Colonic mucosa (tissue), 4 donors: ENCODE measurements at regions not wholly inside any gene's neighbourhood (a gene's known extent, or its start where the extent isn't known, plus 50 kb on each side); places are given as distances from the start of the nearest gene placed in this dataset.

Experiments used
- DNase-seq: peaks from one replicate; pipeline ENCODE4 v3.0.0-alpha.2; 2020
- H3K27ac ChIP-seq: fragments of 200-600 bp; one replicate; pipeline ENCODE4 v1.8.0; 2021
- H3K27me3 ChIP-seq: fragments of 200-600 bp; one replicate; pipeline ENCODE4 v1.8.0; 2021
- H3K36me3 ChIP-seq: fragments of 200-600 bp; one replicate; pipeline ENCODE4 v1.8.0; 2021
- H3K4me1 ChIP-seq: fragments of 200-600 bp; one replicate; pipeline ENCODE4 v1.8.0; 2021; ENCODE audit warnings: mild to moderate bottlenecking
- H3K4me3 ChIP-seq: fragments of 200-600 bp; one replicate; pipeline ENCODE4 v1.8.0; 2021
- H3K9ac ChIP-seq, 2 donors: one replicate each; pipeline ENCODE4 v1.7.0; 2013; ENCODE audit warnings: control low read depth in 2 of 2, low read depth in 2 of 2, low read length in 2 of 2
- H3K9me3 ChIP-seq: fragments of 200-600 bp; one replicate; pipeline ENCODE4 v1.8.0; 2021
- intact Hi-C: fragments of 100-400 bp; cut with DNase I; formaldehyde crosslinking; loops from one replicate; pipeline ENCODE4 v1.14.1; 2022
- TF ChIP-seq, protein P1 (sequence below): fragments of 200-600 bp; IDR thresholded peaks from one replicate; pipeline ENCODE4 v1.8.0; 2022; ENCODE audit warnings: antibody characterized with exemption, mild to moderate bottlenecking
- donor health status: healthy.
- donor health status: DM: no; HTN: no; CAD: no.
- donor health status: DM: no; HTN: no; CAD: no.

GRCh38 chr7:96530786-96531185 lies 178.9 kb downstream of the SEM1 start:
- Histone ChIP-seq H3K9ac (no peak overlapping the region), H3K36me3 (no peaks in the 10 kb centered on the region), H3K27ac (no peak overlapping the region), H3K4me1 (no peaks in the 10 kb centered on the region), H3K9me3 (no peaks in the 10 kb centered on the region), H3K4me3 (no peak overlapping the region), H3K27me3 (no peaks in the 10 kb centered on the region)
- no peak for DNase-seq
- intact Hi-C loops = no loop called here
- TF ChIP-seq, protein P1, sequence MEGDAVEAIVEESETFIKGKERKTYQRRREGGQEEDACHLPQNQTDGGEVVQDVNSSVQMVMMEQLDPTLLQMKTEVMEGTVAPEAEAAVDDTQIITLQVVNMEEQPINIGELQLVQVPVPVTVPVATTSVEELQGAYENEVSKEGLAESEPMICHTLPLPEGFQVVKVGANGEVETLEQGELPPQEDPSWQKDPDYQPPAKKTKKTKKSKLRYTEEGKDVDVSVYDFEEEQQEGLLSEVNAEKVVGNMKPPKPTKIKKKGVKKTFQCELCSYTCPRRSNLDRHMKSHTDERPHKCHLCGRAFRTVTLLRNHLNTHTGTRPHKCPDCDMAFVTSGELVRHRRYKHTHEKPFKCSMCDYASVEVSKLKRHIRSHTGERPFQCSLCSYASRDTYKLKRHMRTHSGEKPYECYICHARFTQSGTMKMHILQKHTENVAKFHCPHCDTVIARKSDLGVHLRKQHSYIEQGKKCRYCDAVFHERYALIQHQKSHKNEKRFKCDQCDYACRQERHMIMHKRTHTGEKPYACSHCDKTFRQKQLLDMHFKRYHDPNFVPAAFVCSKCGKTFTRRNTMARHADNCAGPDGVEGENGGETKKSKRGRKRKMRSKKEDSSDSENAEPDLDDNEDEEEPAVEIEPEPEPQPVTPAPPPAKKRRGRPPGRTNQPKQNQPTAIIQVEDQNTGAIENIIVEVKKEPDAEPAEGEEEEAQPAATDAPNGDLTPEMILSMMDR = no peak

- TF ChIP-seq, protein P1 = no peak
- H3K9ac ChIP-seq = no peak overlapping the region
- no peaks in the 10 kb centered on the region for H3K27me3 ChIP-seq
- no peaks in the 10 kb centered on the region for H3K36me3 ChIP-seq
- no peaks in the 10 kb centered on the region for H3K4me1 ChIP-seq
- intact Hi-C loops = no loop called here
- no peak overlapping the region for H3K4me3 ChIP-seq
- H3K27ac ChIP-seq = no peak overlapping the region
- no peak for DNase-seq
- no peaks in the 10 kb centered on the region for H3K9me3 ChIP-seq
Measured at GRCh38 chr7:96527133-96527827, 182.4 kb downstream of the SEM1 start.

DNA sequence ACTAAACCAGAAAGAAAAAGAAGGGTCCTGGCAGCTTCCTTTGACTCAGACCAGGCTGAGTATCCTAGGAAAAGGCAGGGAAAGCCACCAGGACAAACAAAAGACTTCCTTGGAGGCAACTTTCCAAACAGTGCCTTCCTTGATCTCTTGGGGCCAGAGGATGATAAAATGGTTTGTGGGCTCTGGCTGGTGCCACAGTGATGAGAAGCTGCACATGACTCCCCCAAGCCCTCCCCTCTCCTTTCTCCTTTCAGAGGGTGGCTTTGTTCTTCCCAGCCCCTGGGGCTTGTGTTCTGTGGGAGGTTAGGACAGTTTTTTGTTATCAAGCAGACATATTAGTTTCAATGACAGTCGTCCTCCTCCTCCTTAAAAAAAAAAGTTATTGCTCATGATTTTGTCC lies 183.2 kb downstream of the SEM1 start:
- intact Hi-C loops = no loop called here
- DNase-seq = no peak
- Histone ChIP-seq H3K9ac (no peak overlapping the region), H3K4me1 (no peaks in the 10 kb centered on the region), H3K27me3 (no peaks in the 10 kb centered on the region), H3K4me3 (no peak overlapping the region), H3K36me3 (no peaks in the 10 kb centered on the region), H3K9me3 (no peaks in the 10 kb centered on the region), H3K27ac (no peak overlapping the region)
- TF ChIP-seq, protein P1 = no peak

DNA sequence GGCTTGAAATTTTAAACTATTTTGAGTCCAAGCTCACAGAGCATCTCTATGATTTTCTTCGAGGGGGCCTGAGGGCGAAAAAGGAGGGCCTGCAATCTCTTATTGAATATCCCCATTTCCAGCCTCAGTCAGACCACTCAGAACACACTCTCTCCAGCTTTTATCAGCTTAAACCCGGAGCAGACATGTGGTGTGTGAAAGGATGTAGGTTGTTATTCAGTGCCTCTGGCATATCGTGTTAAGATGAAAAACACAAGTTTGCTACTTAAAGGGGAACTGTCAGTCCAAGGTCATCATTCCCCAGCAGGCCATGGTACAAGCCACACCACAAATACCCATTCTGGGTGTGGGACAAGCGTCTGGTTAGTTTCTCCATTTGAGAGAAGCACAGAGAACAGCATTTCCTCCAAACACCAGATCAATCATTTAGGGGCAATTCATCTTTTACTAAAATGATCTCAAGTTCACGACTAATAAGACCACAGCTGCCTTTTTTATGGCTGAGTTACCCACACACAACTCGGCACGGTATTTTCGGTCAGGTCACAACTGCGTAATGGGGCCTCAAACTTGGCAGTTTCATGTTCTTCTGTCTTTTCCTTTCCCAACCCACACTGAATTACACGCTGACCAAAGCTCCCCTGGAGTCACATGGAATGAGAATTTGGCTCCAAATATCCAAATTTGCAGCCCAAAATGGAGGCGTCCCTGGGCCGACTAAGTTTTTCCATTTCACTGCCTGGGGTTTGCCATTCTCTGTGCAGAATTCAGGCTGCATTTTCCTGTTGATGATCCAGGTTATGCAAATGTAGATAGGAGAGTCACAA lies 188.4 kb downstream of the SEM1 start:
- intact Hi-C loops = no loop called here
- DNase-seq = no peak
- no peak overlapping the region for H3K4me3 ChIP-seq
- H3K4me1 ChIP-seq = no peaks in the 10 kb centered on the region
- H3K9ac ChIP-seq = no peak overlapping the region
- no peaks in the 10 kb centered on the region for H3K9me3 ChIP-seq
- H3K27me3 ChIP-seq = no peaks in the 10 kb centered on the region
- no peaks in the 10 kb centered on the region for H3K36me3 ChIP-seq
- TF ChIP-seq, protein P1 = no peak
- no peak overlapping the region for H3K27ac ChIP-seq

DNA sequence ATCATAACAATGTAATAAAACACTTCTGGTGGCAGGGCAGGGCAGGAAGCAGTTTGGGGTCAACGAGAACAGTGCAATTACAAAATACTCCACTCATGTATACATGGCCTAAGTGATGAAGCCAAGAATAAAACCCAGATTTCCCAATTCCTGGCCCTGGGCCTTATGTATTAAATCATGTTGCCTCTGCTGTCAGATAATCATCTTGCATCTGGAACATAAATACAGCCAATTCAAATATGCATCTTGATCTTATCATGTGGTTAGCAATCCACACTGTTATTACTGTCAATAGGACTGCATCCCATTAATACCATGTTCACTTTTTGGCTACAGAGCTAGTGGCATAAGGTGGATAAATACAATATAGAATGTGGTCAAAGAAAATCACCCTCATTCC lies 186.5 kb upstream of the SLC25A13 start:
- no peak for DNase-seq
- no peaks in the 10 kb centered on the region for H3K4me1 ChIP-seq
- no peak overlapping the region for H3K27ac ChIP-seq
- intact Hi-C loops = no loop called here
- no peaks in the 10 kb centered on the region for H3K36me3 ChIP-seq
- no peak overlapping the region for H3K4me3 ChIP-seq
- no peaks in the 10 kb centered on the region for H3K27me3 ChIP-seq
- TF ChIP-seq, protein P1 = no peak
- no peaks in the 10 kb centered on the region for H3K9me3 ChIP-seq
- no peak overlapping the region for H3K9ac ChIP-seq
